GM23248 (cell line): ENCODE measurements at regions not wholly inside any gene's neighbourhood (a gene's known extent, or its start where the extent isn't known, plus 50 kb on each side); places are given as distances from the start of the nearest gene placed in this dataset.

Experiments used
- EZH2 ChIP-seq: fragments of 200-600 bp; sonication (generic); IDR thresholded peaks from 2 replicates; pipeline ENCODE4 v1.6.1; 2018; ENCODE audit warnings: antibody characterized with exemption, mild to moderate bottlenecking; ENCODE audit not compliant: insufficient read depth, poor library complexity, severe bottlenecking
- EZH2phosphoT487 ChIP-seq: fragments of 200-600 bp; sonication (generic); IDR thresholded peaks from 2 replicates; pipeline ENCODE4 v1.6.1; 2018; ENCODE audit warnings: antibody characterized with exemption, moderate library complexity, mild to moderate bottlenecking, low read depth; ENCODE audit not compliant: insufficient read depth

DNA sequence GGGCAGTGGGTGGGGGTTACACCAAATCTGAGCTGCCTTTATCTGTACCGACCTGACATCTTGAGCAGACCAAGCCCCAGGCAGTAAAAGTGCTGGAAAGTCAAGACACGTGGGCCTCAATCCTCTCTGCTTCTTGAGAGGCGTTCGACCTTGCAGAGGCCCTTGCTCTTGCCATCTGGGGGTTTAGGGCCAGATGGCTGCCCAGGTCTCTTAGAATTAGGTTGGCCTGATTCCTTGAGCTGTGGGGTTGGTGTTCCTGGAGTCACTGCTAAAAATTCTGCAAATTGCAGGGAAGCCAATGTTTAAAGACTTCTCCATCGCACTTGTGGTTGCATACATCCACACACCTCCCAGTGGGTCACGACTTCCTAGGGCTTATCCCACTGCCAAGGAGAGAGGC, 238.2 kb upstream of the ASIC2 start:
- TF ChIP-seq EZH2 (no peak), EZH2phosphoT487 (no peak)
